OCI-LY1 (cell line): ENCODE measurements at regions not wholly inside any gene's neighbourhood (a gene's known extent, or its start where the extent isn't known, plus 50 kb on each side); places are given as distances from the start of the nearest gene placed in this dataset.

Experiments used
- H2AFZ ChIP-seq: fragments of 200-600 bp; sonication (generic), shearing (Covaris generic); 2 replicates; pipeline ENCODE4 v1.6.0; 2014; ENCODE audit warnings: antibody characterized with exemption, mild to moderate bottlenecking, low read length
- H3F3A ChIP-seq: fragments of 200-600 bp; sonication (generic), shearing (Covaris generic); 2 replicates; pipeline ENCODE4 v1.6.0; 2014; ENCODE audit warnings: mild to moderate bottlenecking, antibody characterized with exemption, low read length, moderate library complexity; ENCODE audit not compliant: insufficient read depth
- H3K27ac ChIP-seq: fragments of 200-600 bp; sonication (generic); 2 replicates; pipeline ENCODE4 v1.5.1; 2014; ENCODE audit warnings: low read length, mixed run types, mild to moderate bottlenecking, low read depth; ENCODE audit not compliant: poor library complexity, severe bottlenecking
- H3K27me3 ChIP-seq: fragments of 200-600 bp; sonication (generic); 2 replicates; pipeline ENCODE4 v1.6.0; 2014; ENCODE audit warnings: antibody characterized with exemption, mild to moderate bottlenecking, low read length, moderate library complexity; ENCODE audit not compliant: insufficient read depth
- H3K36me3 ChIP-seq: fragments of 200-600 bp; sonication (generic); 2 replicates; pipeline ENCODE4 v1.6.1; 2014; ENCODE audit warnings: mild to moderate bottlenecking, antibody characterized with exemption, low read length, moderate library complexity, mixed read lengths; ENCODE audit not compliant: insufficient read depth
- H3K4me1 ChIP-seq: fragments of 200-600 bp; sonication (generic); 2 replicates; pipeline ENCODE4 v1.5.1; 2014; ENCODE audit warnings: mild to moderate bottlenecking, low read length, moderate library complexity; ENCODE audit not compliant: insufficient read depth, severe bottlenecking
- H3K4me2 ChIP-seq: fragments of 200-600 bp; sonication (generic), shearing (Covaris generic); 2 replicates; pipeline ENCODE4 v1.6.1; 2014; ENCODE audit warnings: low read length
- H3K4me3 ChIP-seq: fragments of 200-600 bp; sonication (generic); 2 replicates; pipeline ENCODE4 v1.5.1; 2014; ENCODE audit warnings: low read length, low read depth, mild to moderate bottlenecking, mixed read lengths; ENCODE audit not compliant: poor library complexity, severe bottlenecking
- H3K79me2 ChIP-seq: fragments of 200-600 bp; shearing (Covaris generic); 2 replicates; pipeline ENCODE4 v1.6.1; 2016; ENCODE audit warnings: mixed run types, low read length, mixed read lengths; ENCODE audit not compliant: insufficient read depth
- H3K9ac ChIP-seq: fragments of 200-600 bp; sonication (generic), shearing (Covaris generic); 2 replicates; pipeline ENCODE4 v1.6.1; 2014; ENCODE audit warnings: mild to moderate bottlenecking, low read length, mixed read lengths
- H3K9me2 ChIP-seq: fragments of 200-600 bp; sonication (generic), shearing (Covaris generic); 2 replicates; pipeline ENCODE4 v1.6.1; 2014; ENCODE audit warnings: low read depth, mild to moderate bottlenecking, low read length, mixed read lengths
- H3K9me3 ChIP-seq: fragments of 200-600 bp; shearing (Covaris generic); 2 replicates; pipeline ENCODE4 v1.6.1; 2014; ENCODE audit warnings: low read length, mixed read lengths
- H4K20me1 ChIP-seq: fragments of 200-600 bp; sonication (generic), shearing (Covaris generic); 2 replicates; pipeline ENCODE4 v1.6.0; 2016; ENCODE audit warnings: mild to moderate bottlenecking, low read length; ENCODE audit not compliant: insufficient read depth
- EZH2 ChIP-seq: fragments of 200-600 bp; sonication (generic), shearing (Covaris generic); IDR thresholded peaks from 2 replicates; pipeline ENCODE4 v1.8.0; 2017; ENCODE audit warnings: borderline replicate concordance, mixed run types, mild to moderate bottlenecking, antibody characterized with exemption, low read length, moderate library complexity, mixed read lengths
- TF ChIP-seq, protein P1 (sequence below): fragments of 200-600 bp; sonication (generic), shearing (Covaris generic); IDR thresholded peaks from 2 replicates; pipeline ENCODE4 v1.5.1; 2017; ENCODE audit warnings: mild to moderate bottlenecking, antibody characterized with exemption, low read length, moderate library complexity, mixed read lengths

GRCh38 chr10:61001731-61002122 is 57.7 kb upstream of the RHOBTB1 start:
- H3K9me3 ChIP-seq = no peaks in the 10 kb centered on the region
- no peaks in the 10 kb centered on the region for H3K4me1 ChIP-seq
- no peaks in the 10 kb centered on the region for H3K36me3 ChIP-seq
- H3K4me3 ChIP-seq = no peak overlapping the region
- H3K27ac ChIP-seq = no peak overlapping the region
- no peak overlapping the region for H3K9ac ChIP-seq
- TF ChIP-seq, protein P1, sequence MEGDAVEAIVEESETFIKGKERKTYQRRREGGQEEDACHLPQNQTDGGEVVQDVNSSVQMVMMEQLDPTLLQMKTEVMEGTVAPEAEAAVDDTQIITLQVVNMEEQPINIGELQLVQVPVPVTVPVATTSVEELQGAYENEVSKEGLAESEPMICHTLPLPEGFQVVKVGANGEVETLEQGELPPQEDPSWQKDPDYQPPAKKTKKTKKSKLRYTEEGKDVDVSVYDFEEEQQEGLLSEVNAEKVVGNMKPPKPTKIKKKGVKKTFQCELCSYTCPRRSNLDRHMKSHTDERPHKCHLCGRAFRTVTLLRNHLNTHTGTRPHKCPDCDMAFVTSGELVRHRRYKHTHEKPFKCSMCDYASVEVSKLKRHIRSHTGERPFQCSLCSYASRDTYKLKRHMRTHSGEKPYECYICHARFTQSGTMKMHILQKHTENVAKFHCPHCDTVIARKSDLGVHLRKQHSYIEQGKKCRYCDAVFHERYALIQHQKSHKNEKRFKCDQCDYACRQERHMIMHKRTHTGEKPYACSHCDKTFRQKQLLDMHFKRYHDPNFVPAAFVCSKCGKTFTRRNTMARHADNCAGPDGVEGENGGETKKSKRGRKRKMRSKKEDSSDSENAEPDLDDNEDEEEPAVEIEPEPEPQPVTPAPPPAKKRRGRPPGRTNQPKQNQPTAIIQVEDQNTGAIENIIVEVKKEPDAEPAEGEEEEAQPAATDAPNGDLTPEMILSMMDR = no peak
- no peak for TF ChIP-seq EZH2
- H3K79me2 ChIP-seq = no peaks in the 10 kb centered on the region
- no peaks in the 10 kb centered on the region for H3F3A ChIP-seq
- no peak overlapping the region for H2AFZ ChIP-seq
- no peak overlapping the region for H3K4me2 ChIP-seq
- H3K9me2 ChIP-seq = no peaks in the 10 kb centered on the region
- no peaks in the 10 kb centered on the region for H3K27me3 ChIP-seq
- no peaks in the 10 kb centered on the region for H4K20me1 ChIP-seq

- Histone ChIP-seq H3K27ac (no peak overlapping the region), H3K4me1 (no peaks in the 10 kb centered on the region), H3K9ac (no peak overlapping the region), H4K20me1 (no peaks in the 10 kb centered on the region), H3F3A (no peaks in the 10 kb centered on the region), H3K4me2 (no peak overlapping the region), H2AFZ (no peak overlapping the region), H3K79me2 (no peaks in the 10 kb centered on the region), H3K4me3 (no peak overlapping the region), H3K36me3 (no peaks in the 10 kb centered on the region), H3K9me3 (no peaks in the 10 kb centered on the region), H3K27me3 (no peaks in the 10 kb centered on the region), H3K9me2 (no peaks in the 10 kb centered on the region)
- TF ChIP-seq, protein P1 = no peak
- TF ChIP-seq EZH2 = no peak
Observed at GRCh38 chr10:61000769-61001730, 57.1 kb upstream of the RHOBTB1 start.

DNA sequence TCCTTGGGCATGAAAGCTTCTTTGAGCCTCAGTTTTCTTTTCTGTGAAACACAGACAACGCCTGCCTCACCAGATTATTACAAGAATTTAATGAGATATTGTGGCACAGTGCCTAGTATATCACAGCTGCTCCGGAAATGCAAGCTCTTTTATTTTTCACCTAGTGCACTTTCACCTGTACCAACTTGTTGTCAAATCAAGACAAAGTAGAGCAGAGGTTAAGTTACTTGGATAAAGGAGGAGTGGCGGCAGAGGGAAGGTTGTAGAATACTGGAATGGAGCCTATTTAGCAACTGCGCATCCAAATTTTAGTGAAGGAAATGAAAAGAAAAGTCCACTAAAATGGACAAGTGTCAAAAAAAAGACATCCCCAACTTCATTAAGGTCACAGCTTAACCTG is 54.9 kb upstream of the RHOBTB1 start:
- Histone ChIP-seq H3K9me3 (no peaks in the 10 kb centered on the region), H3K4me2 (no peak overlapping the region), H3K27me3 (no peaks in the 10 kb centered on the region), H3K36me3 (no peaks in the 10 kb centered on the region), H2AFZ (no peak overlapping the region), H3K27ac (no peak overlapping the region), H3K79me2 (no peaks in the 10 kb centered on the region), H3K9ac (no peak overlapping the region), H3K9me2 (no peaks in the 10 kb centered on the region), H3F3A (no peaks in the 10 kb centered on the region), H3K4me1 (no peaks in the 10 kb centered on the region), H4K20me1 (no peaks in the 10 kb centered on the region), H3K4me3 (no peak overlapping the region)
- TF ChIP-seq, protein P1 = no peak
- TF ChIP-seq EZH2 = no peak
